HG03558 (cell line): ENCODE measurements at regions not wholly inside any gene's neighbourhood (a gene's known extent, or its start where the extent isn't known, plus 50 kb on each side); places are given as distances from the start of the nearest gene placed in this dataset.
"Not testable (repeated sequence)": the region's sequence is repeated elsewhere in the genome, so short reads cannot be mapped to it uniquely, and the experiment has no call there.

ENCODE experiments used
- ATAC-seq: cut with Tn5 transposase; IDR thresholded peaks from one replicate; pipeline ENCODE4 v1.9.1; 2021; ENCODE audit warnings: moderate number of reproducible peaks; ENCODE audit not compliant: unreplicated experiment; ENCODE audit errors: extremely low read depth

GRCh38 chr4:147096667-147097604, 151.3 kb upstream of the TTC29 start:
- no peak for ATAC-seq

DNA sequence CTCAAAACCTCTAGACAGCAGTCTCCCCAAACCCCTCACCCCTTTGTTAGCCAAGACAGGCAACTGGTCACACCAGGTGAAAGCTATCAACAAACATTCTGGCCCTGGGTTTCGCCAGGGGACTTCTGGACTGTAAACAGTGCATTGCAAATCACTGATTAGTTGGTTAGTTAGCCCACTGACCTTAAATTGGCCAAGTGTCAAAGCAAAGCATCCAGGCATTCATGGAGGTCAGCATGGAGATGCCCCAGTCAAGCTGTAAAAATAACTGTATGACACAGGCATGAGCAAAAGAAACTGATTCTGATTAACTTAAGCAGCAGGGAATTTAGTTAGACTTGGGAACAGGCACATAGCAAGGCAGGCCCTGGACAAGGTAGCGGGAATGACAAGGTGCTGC, 156.0 kb upstream of the TTC29 start:
- ATAC-seq, result no peak

- no peak for ATAC-seq
Observed at GRCh38 chr4:147102596-147102995, 156.9 kb upstream of the TTC29 start.

DNA sequence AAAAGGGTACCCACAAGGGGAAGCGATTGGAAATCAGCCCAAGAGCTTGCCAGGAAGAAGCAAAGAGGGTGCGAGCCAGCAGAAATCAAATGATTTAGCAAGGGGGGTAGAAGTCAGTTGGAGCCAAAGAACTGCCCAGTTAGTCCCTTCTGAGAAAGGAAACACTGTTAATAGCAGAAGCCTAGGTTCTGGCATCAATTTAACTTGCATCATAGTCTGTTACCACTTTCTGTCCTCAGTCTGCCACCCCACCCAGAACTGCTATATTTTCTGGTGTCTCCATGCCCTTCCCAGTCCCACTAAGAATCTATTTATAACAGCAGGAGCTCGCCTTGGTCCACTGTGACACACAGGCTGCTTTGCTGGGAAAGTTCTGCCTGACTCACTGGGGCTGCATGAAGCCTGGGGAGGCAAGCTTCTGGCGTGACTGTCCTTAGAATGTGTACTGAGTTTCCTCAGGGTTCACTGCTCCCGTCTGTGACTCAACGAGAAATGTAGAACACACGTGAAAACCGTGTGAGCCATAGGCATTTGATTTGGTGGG, 157.8 kb upstream of the TTC29 start:
- no peak for ATAC-seq

DNA sequence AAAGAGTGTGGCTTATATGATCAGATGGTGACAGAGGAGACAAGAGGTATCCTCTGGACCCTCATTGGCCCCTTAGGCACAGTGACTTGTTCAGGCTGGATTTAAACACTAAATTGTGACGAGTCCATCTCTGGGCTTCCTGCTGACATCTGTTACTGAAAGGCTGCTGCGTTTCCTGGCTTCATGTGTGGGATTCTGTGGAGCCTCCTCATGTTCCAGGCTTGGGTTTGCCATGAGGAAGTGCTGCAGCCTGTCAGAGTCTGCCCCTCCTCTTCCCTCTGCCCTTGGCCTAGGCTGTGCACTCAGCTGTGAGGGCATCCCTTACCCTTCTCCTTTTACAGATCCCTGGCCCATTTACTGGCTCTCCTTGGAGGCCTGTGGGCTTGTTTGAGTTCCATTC, 159.1 kb upstream of the TTC29 start:
- no peak for ATAC-seq

DNA sequence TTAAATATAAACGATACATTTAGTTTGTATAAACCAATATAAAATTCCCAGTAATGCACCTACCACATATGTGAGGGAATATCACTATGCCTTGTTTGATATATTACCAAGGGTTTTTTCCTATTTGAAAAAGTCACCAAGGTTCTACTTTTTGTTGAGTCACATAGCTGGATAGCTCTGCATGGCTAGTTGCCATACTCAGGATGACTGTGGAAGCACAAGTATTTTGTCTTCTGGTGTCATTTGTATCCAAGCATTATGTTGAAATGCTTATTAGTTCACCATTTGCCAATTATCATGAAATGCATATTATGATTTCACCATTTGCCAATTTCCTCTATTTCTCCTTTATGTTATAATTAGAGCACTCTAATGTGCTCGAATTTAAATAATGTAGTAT, 162.7 kb upstream of the TTC29 start:
- ATAC-seq, result no peak

DNA sequence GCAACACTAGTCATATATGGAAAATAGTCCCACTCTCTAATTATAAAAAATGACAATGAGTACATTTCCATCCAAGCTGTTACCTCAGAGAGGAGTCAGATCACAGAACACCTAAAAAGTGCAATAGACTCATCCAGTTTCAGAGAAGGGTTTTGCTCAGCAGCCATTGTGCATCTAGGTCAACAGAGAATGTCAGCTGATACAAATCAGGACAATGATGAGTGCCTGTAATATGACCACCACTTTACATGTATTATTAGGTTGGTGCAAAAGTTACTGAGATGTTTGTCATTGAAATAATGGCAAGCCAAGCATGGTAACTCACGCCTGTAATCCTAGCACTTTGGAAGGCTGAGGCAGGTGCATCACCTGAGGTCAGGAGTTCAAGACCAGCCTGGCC, 164.1 kb upstream of the TTC29 start:
- no peak for ATAC-seq

DNA sequence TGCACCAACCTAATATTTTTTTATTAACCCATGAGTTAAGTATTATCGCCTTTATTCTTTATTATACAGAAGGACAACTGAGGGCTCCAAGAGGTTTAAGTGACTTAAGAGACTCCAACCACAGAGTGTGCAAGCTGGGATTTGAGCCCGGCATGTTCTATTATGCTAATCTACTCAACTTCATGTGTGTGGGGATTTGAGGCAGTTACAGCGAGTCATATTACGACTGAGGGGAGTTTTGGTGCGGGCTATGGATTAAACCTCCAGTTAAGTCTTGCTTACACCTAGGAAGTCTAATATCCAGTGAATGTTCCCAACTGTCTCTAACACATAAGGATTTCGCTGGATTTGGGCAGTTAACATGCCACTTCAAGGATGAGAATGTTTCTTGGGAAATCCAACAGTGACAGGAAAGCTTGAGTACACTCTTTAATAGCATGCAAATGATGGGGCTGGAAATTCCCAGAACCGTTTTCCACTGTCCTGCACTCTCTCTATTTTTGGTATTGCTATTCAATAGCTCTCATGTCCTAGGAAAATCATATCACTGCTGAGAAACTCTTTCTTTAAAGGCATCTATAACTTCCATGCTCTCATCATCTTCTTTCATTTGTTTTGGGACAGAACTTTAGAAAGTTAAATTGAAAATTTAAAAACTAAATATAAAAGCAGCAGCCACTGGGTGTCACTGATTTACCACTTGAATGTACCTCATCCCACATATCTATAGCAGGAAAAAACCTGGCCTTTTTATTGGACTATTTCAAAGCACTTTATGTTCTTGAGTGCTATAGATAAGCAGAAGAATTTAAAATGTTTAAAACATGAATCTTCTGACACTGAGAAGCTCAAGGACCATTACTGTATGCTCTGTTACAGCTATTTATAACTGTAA, 165.1 kb upstream of the TTC29 start:
- no peak for ATAC-seq

DNA sequence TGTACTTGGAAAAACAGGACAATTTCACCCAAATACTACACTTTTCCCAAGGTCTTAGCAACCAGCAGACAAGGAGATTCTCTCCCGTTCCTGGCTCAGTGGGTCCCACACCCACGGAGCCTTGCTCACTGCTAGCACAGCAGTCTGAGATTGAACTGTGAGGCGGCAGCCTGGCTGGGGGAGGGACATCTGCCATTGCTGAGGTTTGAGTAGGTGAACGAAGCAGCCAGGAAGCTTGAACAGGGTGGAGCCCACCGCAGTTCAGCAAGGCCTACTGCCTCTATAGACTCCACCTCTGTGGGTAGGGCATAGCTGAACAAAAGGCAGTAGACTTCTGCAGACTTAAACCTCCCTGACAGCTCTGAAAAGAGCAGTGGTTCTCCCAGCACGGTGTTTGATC, 166.5 kb upstream of the TTC29 start:
- not testable (repeated sequence) for ATAC-seq

DNA sequence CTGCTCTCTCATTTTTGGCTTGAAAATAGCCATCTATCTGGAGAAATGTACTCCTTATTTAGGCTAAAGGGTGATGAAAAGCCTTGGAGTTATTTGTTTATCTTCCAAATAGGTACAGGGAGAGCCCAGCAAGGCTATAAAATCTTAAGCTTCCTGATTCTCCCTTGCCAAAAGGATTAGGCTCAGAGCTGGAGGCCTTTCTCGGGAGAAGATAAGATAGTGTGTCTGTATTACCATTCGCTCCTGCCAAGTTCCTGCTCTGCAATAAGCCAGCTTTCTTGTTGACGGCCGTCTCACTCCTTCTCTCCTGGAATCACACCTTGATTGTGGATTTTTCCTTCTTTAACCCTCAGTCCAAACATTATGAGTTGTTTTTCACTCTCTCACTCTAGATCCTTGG, 171.8 kb upstream of the TTC29 start:
- no peak for ATAC-seq

DNA sequence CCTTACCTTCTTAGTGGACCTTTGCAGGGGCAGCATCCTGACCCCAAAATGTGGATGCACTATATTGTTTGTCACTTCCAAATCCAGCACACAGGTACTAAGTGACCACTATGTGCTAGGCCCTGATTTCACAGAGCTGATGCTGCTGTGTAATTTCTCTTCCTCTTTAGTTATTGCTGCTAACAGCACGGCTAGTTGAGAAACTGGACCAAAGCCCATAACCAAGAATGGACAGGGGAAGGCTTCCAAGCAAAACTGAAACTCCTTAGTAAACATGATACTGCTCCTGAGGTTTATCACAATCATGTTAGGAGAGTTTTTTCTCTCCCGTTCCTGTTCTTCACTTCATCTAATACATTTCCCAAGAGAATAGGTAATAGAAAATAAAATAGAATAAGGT, 172.9 kb upstream of the TTC29 start:
- ATAC-seq, result no peak

GRCh38 chr4:147122685-147123084, 177.0 kb upstream of the TTC29 start:
- no peak for ATAC-seq

GRCh38 chr4:147123146-147123545, 177.5 kb upstream of the TTC29 start:
- no peak for ATAC-seq

DNA sequence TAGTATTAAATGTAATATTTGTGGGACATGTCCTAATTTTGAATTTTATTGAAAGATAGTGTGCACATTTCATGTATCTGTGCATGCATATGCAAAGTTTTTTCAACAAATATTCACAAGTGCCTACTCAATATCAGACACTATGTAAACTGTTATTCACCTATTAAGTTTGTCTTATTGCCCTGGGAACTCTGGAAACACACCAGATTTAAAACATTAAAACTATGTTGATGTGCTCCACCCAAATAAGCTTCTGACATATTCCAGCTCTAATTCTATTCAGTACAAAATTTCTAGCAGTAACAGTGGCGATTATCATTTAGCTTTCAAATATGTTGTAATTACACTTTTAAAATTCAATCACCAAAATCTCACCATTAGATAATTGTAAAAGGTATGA, 183.1 kb upstream of the TTC29 start:
- no peak for ATAC-seq

DNA sequence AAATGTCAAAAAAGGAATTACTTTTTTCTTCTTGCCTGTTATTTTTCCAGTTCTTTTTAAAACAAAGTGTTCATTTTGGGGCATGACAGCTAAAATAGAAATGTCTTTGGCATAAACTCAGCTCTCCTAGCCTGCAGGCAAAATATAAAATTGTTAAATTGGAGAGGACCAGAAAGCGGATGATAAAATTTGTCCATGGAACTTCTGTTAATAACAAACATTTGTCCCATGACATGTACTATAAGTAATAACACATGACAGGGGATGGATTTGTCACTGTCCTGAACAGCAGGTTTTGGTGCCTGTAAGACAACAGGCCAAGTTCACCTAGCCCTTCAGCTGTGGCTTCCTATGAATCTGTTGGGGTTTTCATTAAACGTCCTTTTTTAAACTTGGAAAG, 184.0 kb upstream of the TTC29 start:
- no peak for ATAC-seq

- no peak for ATAC-seq
Observed at GRCh38 chr4:147134536-147135210, 189.0 kb upstream of the TTC29 start.

DNA sequence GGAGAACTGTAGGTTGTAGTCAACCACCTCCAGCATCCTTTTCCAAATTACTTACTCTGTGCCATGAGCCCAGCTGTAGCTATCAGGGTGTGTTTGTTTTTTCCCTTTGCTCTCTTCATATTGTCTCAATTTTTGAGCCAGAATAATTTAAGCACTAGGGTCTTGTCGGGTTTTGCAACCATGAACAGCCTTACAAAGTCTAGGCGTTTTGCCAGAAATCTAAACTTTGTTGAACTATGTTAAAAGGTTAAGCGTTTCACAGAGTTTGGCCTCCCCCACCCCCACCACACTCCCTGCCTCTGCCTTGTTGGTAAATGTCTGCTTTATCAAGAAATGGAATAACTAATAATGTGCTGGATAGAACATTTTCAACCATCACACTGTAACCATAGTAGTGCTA, 190.6 kb upstream of the TTC29 start:
- ATAC-seq, result no peak

GRCh38 chr4:147136751-147137150, 191.1 kb upstream of the TTC29 start:
- no peak for ATAC-seq

DNA sequence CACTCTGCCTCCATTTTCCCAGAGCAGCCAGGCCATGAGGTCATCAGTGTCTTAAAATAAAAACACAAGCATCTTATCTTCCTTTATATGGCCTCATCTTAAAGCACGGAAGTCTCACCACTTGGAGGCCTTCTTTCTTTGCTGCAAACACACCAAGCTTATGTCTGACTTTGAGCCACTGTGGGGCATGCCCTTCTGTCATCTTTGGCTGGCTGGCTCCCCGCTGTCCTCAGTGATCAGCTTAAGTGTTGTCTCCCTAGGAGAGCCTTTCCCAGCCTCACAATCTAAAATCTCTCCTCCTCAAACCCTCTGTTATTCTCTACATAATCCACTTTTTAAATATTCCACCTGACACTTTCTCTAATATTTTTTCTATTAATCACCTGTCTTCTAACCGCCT, 191.6 kb upstream of the TTC29 start:
- ATAC-seq, result no peak

- no peak for ATAC-seq
Observed at GRCh38 chr4:147138171-147138570, 192.5 kb upstream of the TTC29 start.
